ENCODE measurements at regions not wholly inside any gene's neighbourhood (a gene's known extent, or its start where the extent isn't known, plus 50 kb on each side); places are given as distances from the start of the nearest gene placed in this dataset.

GRCh38 chr21:26409735-26410134 lies 163.4 kb downstream of the CYYR1 start:
- TF ChIP-seq MAFK (IDR thresholded peaks at IDR 0.05; ENCODE audit: low read length) (no peak), MED1 (CRISPR knock-in tag; IDR thresholded peaks at IDR 0.05; ENCODE audit: borderline replicate concordance) (no peak), POLR2A (conservative IDR thresholded peaks at IDR 0.05) (no peak)
